Endodermal cell (in vitro differentiated cells): ENCODE measurements at regions not wholly inside any gene's neighbourhood (a gene's known extent, or its start where the extent isn't known, plus 50 kb on each side); places are given as distances from the start of the nearest gene placed in this dataset.

Experiments
- DNase-seq: peaks from one replicate; pipeline ENCODE4 v3.0.0-alpha.2; 2017
- H3K27ac ChIP-seq: 2 replicates; pipeline ENCODE4 v1.5.1; 2013; ENCODE audit warnings: mild to moderate bottlenecking, low read depth, low read length, moderate library complexity
- H3K27me3 ChIP-seq: 2 replicates; pipeline ENCODE4 v1.6.1; 2013; ENCODE audit warnings: mild to moderate bottlenecking, low read length, moderate library complexity; ENCODE audit not compliant: insufficient read depth, control insufficient read depth, poor library complexity, severe bottlenecking
- H3K36me3 ChIP-seq: 2 replicates; pipeline ENCODE4 v1.7.0; 2013; ENCODE audit warnings: mild to moderate bottlenecking, low read length, moderate library complexity; ENCODE audit not compliant: control insufficient read depth, insufficient read depth
- H3K4me1 ChIP-seq: one replicate; pipeline ENCODE4 v1.7.0; 2013; ENCODE audit warnings: low read length; ENCODE audit not compliant: control insufficient read depth, insufficient read depth
- H3K4me3 ChIP-seq: 2 replicates; pipeline ENCODE4 v1.5.1; 2013; ENCODE audit warnings: mild to moderate bottlenecking, low read length, moderate library complexity
- H3K9ac ChIP-seq: 2 replicates; pipeline ENCODE4 v1.6.1; 2013; ENCODE audit warnings: mild to moderate bottlenecking, low read length, moderate library complexity; ENCODE audit not compliant: poor library complexity, severe bottlenecking; ENCODE audit errors: extremely low read depth
- H3K9me3 ChIP-seq: 2 replicates; pipeline ENCODE4 v1.6.1; 2013; ENCODE audit warnings: mild to moderate bottlenecking, low read length, moderate library complexity; ENCODE audit not compliant: control insufficient read depth
- H3K27ac Mint-ChIP-seq: 2 replicates; pipeline ENCODE4 v1.8.0; 2020; ENCODE audit warnings: mixed read lengths
- H3K27me3 Mint-ChIP-seq: 2 replicates; pipeline ENCODE4 v1.8.0; 2021; ENCODE audit warnings: mild to moderate bottlenecking, mixed read lengths; ENCODE audit not compliant: insufficient read depth
- H3K36me3 Mint-ChIP-seq: 2 replicates; pipeline ENCODE4 v1.8.0; 2020; ENCODE audit warnings: low read depth, mixed read lengths
- H3K4me1 Mint-ChIP-seq: 2 replicates; pipeline ENCODE4 v1.8.0; 2020; ENCODE audit warnings: mixed read lengths
- H3K4me3 Mint-ChIP-seq: 2 replicates; pipeline ENCODE4 v1.8.0; 2020; ENCODE audit warnings: mild to moderate bottlenecking, moderate library complexity, mixed read lengths
- H3K9me3 Mint-ChIP-seq: 2 replicates; pipeline ENCODE4 v1.8.0; 2020; ENCODE audit warnings: mild to moderate bottlenecking, mixed read lengths
- WGBS, 2 experiments: methylation state at CpG; one replicate each; pipeline versions ENCODE4 v1.1.5 to v1.1.7; 2013; ENCODE audit warnings: missing lambda C conversion rate in 2 of 2, mixed read lengths in 1 of 2; ENCODE audit not compliant: insufficient coverage in 1 of 2, insufficient read length in 1 of 2; 5-methylcytosine and 5-hydroxymethylcytosine counted together
- TF ChIP-seq, protein P1 (sequence below): fragments of 200-600 bp; sonication (generic); conservative IDR thresholded peaks from 2 replicates; pipeline ENCODE4 v1.5.0; 2021; ENCODE audit warnings: antibody characterized with exemption, mild to moderate bottlenecking

GRCh38 chr5:82601861-82602260 lies 323.7 kb upstream of the RPS23 start:
- H3K9ac ChIP-seq = no peak overlapping the region

GRCh38 chr5:82601077-82601476 lies 322.9 kb upstream of the RPS23 start:
- no peak overlapping the region for H3K4me3 ChIP-seq
- no peaks in the 10 kb centered on the region for H3K36me3 ChIP-seq
- Mint-ChIP-seq H3K9me3 (no peaks in the 10 kb centered on the region), H3K27ac (no peak overlapping the region), H3K4me1 (peaks cover 1% of the 10 kb centered on the region), H3K4me3 (no peak overlapping the region), H3K36me3 (no peaks in the 10 kb centered on the region), H3K27me3 (no peaks in the 10 kb centered on the region)
- H3K27me3 ChIP-seq = no peaks in the 10 kb centered on the region
- TF ChIP-seq, protein P1, sequence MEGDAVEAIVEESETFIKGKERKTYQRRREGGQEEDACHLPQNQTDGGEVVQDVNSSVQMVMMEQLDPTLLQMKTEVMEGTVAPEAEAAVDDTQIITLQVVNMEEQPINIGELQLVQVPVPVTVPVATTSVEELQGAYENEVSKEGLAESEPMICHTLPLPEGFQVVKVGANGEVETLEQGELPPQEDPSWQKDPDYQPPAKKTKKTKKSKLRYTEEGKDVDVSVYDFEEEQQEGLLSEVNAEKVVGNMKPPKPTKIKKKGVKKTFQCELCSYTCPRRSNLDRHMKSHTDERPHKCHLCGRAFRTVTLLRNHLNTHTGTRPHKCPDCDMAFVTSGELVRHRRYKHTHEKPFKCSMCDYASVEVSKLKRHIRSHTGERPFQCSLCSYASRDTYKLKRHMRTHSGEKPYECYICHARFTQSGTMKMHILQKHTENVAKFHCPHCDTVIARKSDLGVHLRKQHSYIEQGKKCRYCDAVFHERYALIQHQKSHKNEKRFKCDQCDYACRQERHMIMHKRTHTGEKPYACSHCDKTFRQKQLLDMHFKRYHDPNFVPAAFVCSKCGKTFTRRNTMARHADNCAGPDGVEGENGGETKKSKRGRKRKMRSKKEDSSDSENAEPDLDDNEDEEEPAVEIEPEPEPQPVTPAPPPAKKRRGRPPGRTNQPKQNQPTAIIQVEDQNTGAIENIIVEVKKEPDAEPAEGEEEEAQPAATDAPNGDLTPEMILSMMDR = no peak
- H3K27ac ChIP-seq = no peak overlapping the region
- H3K9ac ChIP-seq = no peak overlapping the region
- H3K9me3 ChIP-seq = no peaks in the 10 kb centered on the region
- H3K4me1 ChIP-seq = no peaks in the 10 kb centered on the region
- DNase-seq = no peak
- WGBS, 2 experiments = 90 to 92% methylated on average over 3 of the region's 3 CpGs

More at GRCh38 chr5:82601861-82602260, 323.7 kb upstream of the RPS23 start:
- H3K4me1 ChIP-seq = no peaks in the 10 kb centered on the region
- no peaks in the 10 kb centered on the region for H3K27me3 Mint-ChIP-seq
- no peaks in the 10 kb centered on the region for H3K27me3 ChIP-seq
- no peak overlapping the region for H3K27ac ChIP-seq
- no peaks in the 10 kb centered on the region for H3K36me3 ChIP-seq
- H3K4me3 ChIP-seq = no peak overlapping the region
- no peaks in the 10 kb centered on the region for H3K36me3 Mint-ChIP-seq
- 89 to 100% methylated on average over 1 of the region's 1 CpG for WGBS, 2 experiments
- H3K27ac Mint-ChIP-seq = no peak overlapping the region
- H3K9me3 Mint-ChIP-seq = no peaks in the 10 kb centered on the region
- H3K4me1 Mint-ChIP-seq = peaks cover 1% of the 10 kb centered on the region
- H3K9me3 ChIP-seq = no peaks in the 10 kb centered on the region
- no peak overlapping the region for H3K4me3 Mint-ChIP-seq
- DNase-seq = no peak
- TF ChIP-seq, protein P1 = no peak

- H3K9ac ChIP-seq = no peak overlapping the region
- no peaks in the 10 kb centered on the region for H3K27me3 Mint-ChIP-seq
- H3K4me3 Mint-ChIP-seq = no peak overlapping the region
- no peak overlapping the region for H3K27ac ChIP-seq
- H3K4me1 Mint-ChIP-seq = peaks cover 5% of the 10 kb centered on the region
- TF ChIP-seq, protein P1 = no peak
- H3K36me3 ChIP-seq = no peaks in the 10 kb centered on the region
- H3K36me3 Mint-ChIP-seq = no peaks in the 10 kb centered on the region
- no peak overlapping the region for H3K4me3 ChIP-seq
- DNase-seq = no peak
- 93% methylated on average over 1 of the region's 1 CpG; no CpG with 5 or more reads in 1 of the 2 experiments for WGBS, 2 experiments
- no peaks in the 10 kb centered on the region for H3K27me3 ChIP-seq
- H3K4me1 ChIP-seq = no peaks in the 10 kb centered on the region
- no peaks in the 10 kb centered on the region for H3K9me3 Mint-ChIP-seq
- H3K27ac Mint-ChIP-seq = no peak overlapping the region
- H3K9me3 ChIP-seq = no peaks in the 10 kb centered on the region
Measured at GRCh38 chr5:82599692-82600091, 321.5 kb upstream of the RPS23 start.
